MM.1S (cell line): ENCODE measurements at regions not wholly inside any gene's neighbourhood (a gene's known extent, or its start where the extent isn't known, plus 50 kb on each side); places are given as distances from the start of the nearest gene placed in this dataset.

Source experiments
- DNase-seq: peaks from one replicate; pipeline ENCODE4 v3.0.0-alpha.2; 2015
- H2AFZ ChIP-seq: fragments of 300-600 bp; sonication (generic); 2 replicates; pipeline ENCODE4 v1.6.0; 2016; ENCODE audit warnings: antibody characterized with exemption, low read length
- H3F3A ChIP-seq: fragments of 300-600 bp; sonication (generic); 2 replicates; pipeline ENCODE4 v1.6.1; 2016; ENCODE audit warnings: mild to moderate bottlenecking, antibody characterized with exemption, low read length, moderate library complexity, mixed read lengths; ENCODE audit not compliant: insufficient read depth
- H3K27ac ChIP-seq: fragments of 300-600 bp; sonication (generic); 2 replicates; pipeline ENCODE4 v1.5.1; 2016; ENCODE audit warnings: mild to moderate bottlenecking, low read length
- H3K27me3 ChIP-seq: fragments of 300-600 bp; sonication (generic); replicated peaks from 2 replicates; pipeline ENCODE4 v1.6.0; 2016; ENCODE audit warnings: low read length; ENCODE audit not compliant: insufficient read depth
- H3K36me3 ChIP-seq: fragments of 300-600 bp; sonication (generic); replicated peaks from 2 replicates; pipeline ENCODE4 v1.6.1; 2016; ENCODE audit warnings: mild to moderate bottlenecking, low read length, mixed read lengths; ENCODE audit not compliant: insufficient read depth
- H3K4me1 ChIP-seq: fragments of 300-600 bp; sonication (generic); 2 replicates; pipeline ENCODE4 v1.6.1; 2016; ENCODE audit warnings: low read length, mixed read lengths
- H3K4me2 ChIP-seq: fragments of 300-600 bp; sonication (generic); 2 replicates; pipeline ENCODE4 v1.6.0; 2016; ENCODE audit warnings: low read depth, low read length
- H3K4me3 ChIP-seq: fragments of 300-600 bp; sonication (generic); 2 replicates; pipeline ENCODE4 v1.5.1; 2016; ENCODE audit warnings: low read length, mixed read lengths
- H3K79me2 ChIP-seq: fragments of 300-600 bp; sonication (generic); 2 replicates; pipeline ENCODE4 v1.6.1; 2016; ENCODE audit warnings: mixed run types, low read length, mixed read lengths
- H3K9ac ChIP-seq: fragments of 300-600 bp; sonication (generic); 2 replicates; pipeline ENCODE4 v1.6.1; 2016; ENCODE audit warnings: low read length, mixed read lengths
- H3K9me2 ChIP-seq: fragments of 300-600 bp; sonication (generic); replicated peaks from 2 replicates; pipeline ENCODE4 v1.6.1; 2016; ENCODE audit warnings: mild to moderate bottlenecking, low read length, mixed read lengths; ENCODE audit not compliant: insufficient read depth
- H3K9me3 ChIP-seq: fragments of 300-600 bp; sonication (generic); replicated peaks from 2 replicates; pipeline ENCODE4 v1.6.1; 2016; ENCODE audit warnings: mild to moderate bottlenecking, low read length, mixed read lengths; ENCODE audit not compliant: insufficient read depth
- H4K20me1 ChIP-seq: fragments of 300-600 bp; sonication (generic); 2 replicates; pipeline ENCODE4 v1.6.1; 2016; ENCODE audit warnings: mild to moderate bottlenecking, low read length, moderate library complexity, mixed read lengths; ENCODE audit not compliant: insufficient read depth
- EZH2 ChIP-seq: fragments of 300-600 bp; sonication (generic); optimal IDR thresholded peaks from 2 replicates; pipeline ENCODE3; 2017; ENCODE audit warnings: low read depth, mild to moderate bottlenecking, antibody characterized with exemption, low read length, mixed read lengths
- EZH2phosphoT487 ChIP-seq: fragments of 300-600 bp; sonication (generic); IDR thresholded peaks from 2 replicates; pipeline ENCODE4 v1.6.1; 2018; ENCODE audit warnings: antibody characterized with exemption, low read length
- TF ChIP-seq, protein P1 (sequence below): fragments of 300-600 bp; sonication (generic); IDR thresholded peaks from 2 replicates; pipeline ENCODE4 v1.5.1; 2016; ENCODE audit warnings: antibody characterized with exemption, low read length, mixed read lengths

DNA sequence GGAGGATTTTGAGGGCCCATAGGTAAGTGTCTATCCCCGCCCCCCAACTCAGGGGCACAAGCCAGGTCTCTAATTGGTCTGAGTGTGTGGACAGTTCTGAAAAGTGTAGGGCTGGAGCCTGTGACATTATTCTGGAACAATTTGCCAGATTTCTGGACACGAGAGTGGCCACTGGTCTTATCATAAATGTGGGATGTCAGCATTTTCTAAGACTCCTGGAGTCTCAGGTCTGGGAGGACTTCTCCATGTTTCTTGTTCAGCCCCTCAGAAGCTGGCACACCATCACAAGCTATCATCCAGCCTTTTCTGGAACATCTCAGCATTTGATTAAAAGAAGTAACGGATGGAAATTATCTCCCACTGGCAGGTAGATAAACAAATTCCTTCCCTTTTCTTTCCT, 141.4 kb downstream of the SEC61B start:
- H3K4me3 ChIP-seq = no peak overlapping the region

DNA sequence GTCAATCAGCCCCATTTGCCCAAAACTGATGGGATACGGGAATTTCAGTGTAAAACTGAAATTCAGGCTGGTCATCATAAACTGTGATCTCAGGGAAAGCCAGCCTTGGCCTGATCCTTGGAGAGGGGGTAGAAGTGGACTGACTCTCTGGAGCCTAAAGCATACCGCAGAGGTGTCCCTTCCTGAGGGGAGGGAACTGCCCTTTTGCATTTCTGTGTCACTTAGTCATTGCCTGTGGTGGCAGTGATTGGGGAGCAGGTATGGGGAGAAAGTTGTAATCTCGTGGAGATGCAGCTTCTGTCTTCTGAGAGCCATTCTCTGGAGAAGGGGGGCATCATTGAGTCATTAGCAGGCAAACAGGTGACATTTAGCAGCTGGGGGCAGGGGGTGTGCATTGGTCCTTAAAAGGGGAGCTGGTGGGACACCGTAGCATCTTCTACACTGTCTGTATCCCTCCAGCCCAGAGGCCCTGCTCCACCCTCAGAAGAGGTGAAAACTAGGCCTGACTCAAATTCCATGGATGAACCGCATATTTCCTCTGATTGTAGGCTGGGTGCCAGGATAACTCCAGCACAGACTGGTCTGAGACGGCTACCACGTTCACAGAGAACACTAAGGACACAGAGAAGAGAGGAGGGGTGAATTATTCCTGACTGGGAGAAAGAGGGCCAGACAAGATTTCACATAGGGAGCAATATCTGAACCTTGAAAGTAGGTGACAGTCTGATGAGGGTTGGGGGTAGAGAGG, 143.3 kb downstream of the SEC61B start:
- H3F3A ChIP-seq = no peaks in the 10 kb centered on the region
- no peak overlapping the region for H3K4me3 ChIP-seq
- no peak overlapping the region for H3K9ac ChIP-seq
- H3K4me1 ChIP-seq = peaks cover 9% of the 10 kb centered on the region; the same call in 1 of the 2 replicates
- TF ChIP-seq EZH2 (no peak), EZH2phosphoT487 (no peak)
- TF ChIP-seq, protein P1, sequence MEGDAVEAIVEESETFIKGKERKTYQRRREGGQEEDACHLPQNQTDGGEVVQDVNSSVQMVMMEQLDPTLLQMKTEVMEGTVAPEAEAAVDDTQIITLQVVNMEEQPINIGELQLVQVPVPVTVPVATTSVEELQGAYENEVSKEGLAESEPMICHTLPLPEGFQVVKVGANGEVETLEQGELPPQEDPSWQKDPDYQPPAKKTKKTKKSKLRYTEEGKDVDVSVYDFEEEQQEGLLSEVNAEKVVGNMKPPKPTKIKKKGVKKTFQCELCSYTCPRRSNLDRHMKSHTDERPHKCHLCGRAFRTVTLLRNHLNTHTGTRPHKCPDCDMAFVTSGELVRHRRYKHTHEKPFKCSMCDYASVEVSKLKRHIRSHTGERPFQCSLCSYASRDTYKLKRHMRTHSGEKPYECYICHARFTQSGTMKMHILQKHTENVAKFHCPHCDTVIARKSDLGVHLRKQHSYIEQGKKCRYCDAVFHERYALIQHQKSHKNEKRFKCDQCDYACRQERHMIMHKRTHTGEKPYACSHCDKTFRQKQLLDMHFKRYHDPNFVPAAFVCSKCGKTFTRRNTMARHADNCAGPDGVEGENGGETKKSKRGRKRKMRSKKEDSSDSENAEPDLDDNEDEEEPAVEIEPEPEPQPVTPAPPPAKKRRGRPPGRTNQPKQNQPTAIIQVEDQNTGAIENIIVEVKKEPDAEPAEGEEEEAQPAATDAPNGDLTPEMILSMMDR = no peak
- H4K20me1 ChIP-seq = no peaks in the 10 kb centered on the region
- H3K9me3 ChIP-seq = no peaks in the 10 kb centered on the region
- no peaks in the 10 kb centered on the region for H3K27me3 ChIP-seq
- H3K27ac ChIP-seq = no peak overlapping the region
- DNase-seq = no peak
- H3K4me2 ChIP-seq = no peak overlapping the region
- no peaks in the 10 kb centered on the region for H3K9me2 ChIP-seq
- H3K36me3 ChIP-seq = no peaks in the 10 kb centered on the region
- H3K79me2 ChIP-seq = no peaks in the 10 kb centered on the region
- no peak overlapping the region for H2AFZ ChIP-seq

More for the DNA sequence above, 141.4 kb downstream of the SEC61B start:
- DNase-seq = no peak
- H3K9ac ChIP-seq = no peak overlapping the region
- no peaks in the 10 kb centered on the region for H3K27me3 ChIP-seq
- H3K4me2 ChIP-seq = no peak overlapping the region
- no peaks in the 10 kb centered on the region for H3K36me3 ChIP-seq
- H3K27ac ChIP-seq = no peak overlapping the region
- H3K9me3 ChIP-seq = no peaks in the 10 kb centered on the region
- H3F3A ChIP-seq = no peaks in the 10 kb centered on the region
- no peak overlapping the region for H2AFZ ChIP-seq
- H3K9me2 ChIP-seq = no peaks in the 10 kb centered on the region
- H4K20me1 ChIP-seq = no peaks in the 10 kb centered on the region
- H3K79me2 ChIP-seq = no peaks in the 10 kb centered on the region
- no peak for TF ChIP-seq EZH2phosphoT487
- TF ChIP-seq, protein P1 = no peak
- TF ChIP-seq EZH2 = no peak
- H3K4me1 ChIP-seq = peaks cover 7% of the 10 kb centered on the region; the same call in 1 of the 2 replicates

DNA sequence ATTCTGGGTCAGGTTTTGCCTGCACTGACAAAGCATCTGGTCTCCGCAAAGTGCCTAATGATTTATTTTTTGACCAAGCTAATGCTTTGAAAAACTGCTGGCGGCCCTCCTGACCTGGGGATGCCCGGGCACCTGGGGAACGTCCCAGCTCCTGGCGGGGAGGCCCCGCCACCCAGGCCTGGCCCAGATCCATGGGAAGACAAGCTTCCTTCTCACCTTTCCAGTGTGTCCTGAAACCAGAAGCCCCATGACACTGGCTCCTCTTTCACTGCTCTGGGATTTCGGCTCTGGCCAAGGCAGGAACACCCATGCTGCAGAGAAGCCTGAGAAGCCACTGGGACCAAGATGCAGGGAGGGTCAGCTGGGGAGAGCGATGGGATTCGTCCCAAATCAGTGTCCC, 144.1 kb downstream of the SEC61B start:
- H3K9me2 ChIP-seq = no peaks in the 10 kb centered on the region
- H3K4me1 ChIP-seq = peaks cover 9% of the 10 kb centered on the region; the same call in 1 of the 2 replicates
- no peaks in the 10 kb centered on the region for H3K27me3 ChIP-seq
- DNase-seq = no peak
- H3K9me3 ChIP-seq = no peaks in the 10 kb centered on the region
- H2AFZ ChIP-seq = no peak overlapping the region
- H3K9ac ChIP-seq = no peak overlapping the region
- H3K36me3 ChIP-seq = no peaks in the 10 kb centered on the region
- no peak overlapping the region for H3K27ac ChIP-seq
- TF ChIP-seq, protein P1 = no peak
- TF ChIP-seq EZH2 = no peak
- H3F3A ChIP-seq = no peaks in the 10 kb centered on the region
- H3K4me3 ChIP-seq = no peak overlapping the region
- H3K4me2 ChIP-seq = no peak overlapping the region
- H3K79me2 ChIP-seq = no peaks in the 10 kb centered on the region
- H4K20me1 ChIP-seq = no peaks in the 10 kb centered on the region
